SU-DHL-6 (cell line): ENCODE measurements at regions not wholly inside any gene's neighbourhood (a gene's known extent, or its start where the extent isn't known, plus 50 kb on each side); places are given as distances from the start of the nearest gene placed in this dataset.

Source experiments
- CTCF ChIP-seq: fragments of 200-600 bp; sonication (generic); IDR thresholded peaks from one replicate; pipeline ENCODE4 v1.5.1; 2017; ENCODE audit warnings: antibody characterized with exemption, mild to moderate bottlenecking, low read length, moderate library complexity; ENCODE audit not compliant: insufficient read depth, poor library complexity, severe bottlenecking
- EZH2phosphoT487 ChIP-seq: fragments of 200-600 bp; sonication (generic), shearing (Covaris generic); conservative IDR thresholded peaks from 2 replicates; pipeline ENCODE4 v1.6.1; 2018; ENCODE audit warnings: mild to moderate bottlenecking, antibody characterized with exemption, low read length, moderate library complexity, mixed read lengths

GRCh38 chr14:22180045-22180444 lies 409.0 kb downstream of the DAD1 start:
- TF ChIP-seq CTCF (no peak), EZH2phosphoT487 (no peak)
